Stimulated activated CD8-positive, alpha-beta memory T cell treated with anti-CD3 and anti-CD28 coated beads, Interleukin-7, amount 100 ng/mL, for 1 hour (primary cell): ENCODE measurements at regions not wholly inside any gene's neighbourhood (a gene's known extent, or its start where the extent isn't known, plus 50 kb on each side); places are given as distances from the start of the nearest gene placed in this dataset.

Experiments
- DNase-seq, 2 donors: peaks; one replicate each; pipeline ENCODE4 v3.0.0-alpha.2; 2020; ENCODE audit warnings: low read depth in 2 of 2

- DNase-seq, result no peak
Measured at GRCh38 chr4:15370296-15370695, 57.5 kb upstream of the C1QTNF7 start.

GRCh38 chr4:15373363-15373762 lies 54.5 kb upstream of the C1QTNF7 start:
- no peak for DNase-seq

DNA sequence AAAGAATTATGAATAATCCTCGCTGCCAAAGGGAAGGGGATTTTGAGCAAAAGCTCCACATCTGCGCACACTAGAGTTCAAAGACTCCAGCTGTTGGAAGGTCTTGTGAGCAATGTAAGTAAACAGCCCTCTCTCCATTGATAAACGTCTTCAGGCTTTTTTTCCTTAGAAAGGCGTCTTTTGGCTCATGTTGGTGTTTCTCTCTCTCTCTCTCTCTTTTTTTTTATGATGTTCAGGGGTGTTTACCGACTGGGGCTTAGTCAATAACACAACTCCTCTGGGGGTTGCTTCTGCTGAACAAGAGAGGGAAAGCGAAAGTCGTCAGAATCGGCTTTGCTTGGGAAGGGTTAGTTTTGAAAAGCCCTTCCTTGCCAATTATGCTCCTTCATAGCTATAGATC lies 53.2 kb upstream of the C1QTNF7 start:
- DNase-seq, result no peak

- DNase-seq, result no peak
Measured at GRCh38 chr4:15375667-15376066, 52.2 kb upstream of the C1QTNF7 start.

GRCh38 chr4:15376145-15376544 lies 51.7 kb upstream of the C1QTNF7 start:
- no peak for DNase-seq

GRCh38 chr4:15376594-15376993 lies 51.2 kb upstream of the C1QTNF7 start:
- DNase-seq, result no peak
